Left lung (tissue), 4 donors: ENCODE measurements at regions not wholly inside any gene's neighbourhood (a gene's known extent, or its start where the extent isn't known, plus 50 kb on each side); places are given as distances from the start of the nearest gene placed in this dataset.

Experiments used
- ATAC-seq: fragments of 200-7000 bp; cut with Tn5 transposase; one replicate; pipeline ENCODE4 v1.9.1; 2020; ENCODE audit warnings: moderate library complexity
- DNase-seq, 4 donors: peaks; one replicate each; pipeline ENCODE4 v3.0.0-alpha.2; 2013 to 2020
- H3K27ac ChIP-seq, 2 donors: fragments of 200-600 bp; sonication (generic) in 1 of 2; one replicate each; pipeline versions ENCODE4 v1.5.0 to v1.8.0; 2020 to 2021
- H3K27me3 ChIP-seq, 2 donors: fragments of 200-600 bp; sonication (generic) in 1 of 2; one replicate each; pipeline versions ENCODE4 v1.5.0 to v1.8.0; 2020 to 2021
- H3K36me3 ChIP-seq, 2 donors: fragments of 200-600 bp; sonication (generic) in 1 of 2; one replicate each; pipeline versions ENCODE4 v1.5.0 to v1.8.0; 2020 to 2021
- H3K4me1 ChIP-seq, 2 donors: fragments of 200-600 bp; one replicate each; pipeline ENCODE4 v1.8.0; 2021
- H3K4me3 ChIP-seq, 2 donors: fragments of 200-600 bp; sonication (generic) in 1 of 2; one replicate each; pipeline versions ENCODE4 v1.5.0 to v1.8.0; 2020 to 2021; ENCODE audit warnings: mild to moderate bottlenecking in 1 of 2
- H3K9me3 ChIP-seq, 2 donors: fragments of 200-600 bp; sonication (generic) in 1 of 2; one replicate each; pipeline versions ENCODE4 v1.5.0 to v1.8.0; 2020 to 2021
- intact Hi-C, 2 donors: fragments of 100-400 bp; cut with DNase I; formaldehyde crosslinking; loops; one replicate each; pipeline versions ENCODE4 v1.11.2 to v1.14.2; 2022
- TF ChIP-seq, protein P1 (sequence below), 2 donors: fragments of 200-600 bp; sonication (generic) in 1 of 2; IDR thresholded peaks; one replicate each; pipeline versions ENCODE4 v1.5.0 to v1.8.0; 2021; ENCODE audit warnings: antibody characterized with exemption in 2 of 2
- donor health status: DM: no; HTN: yes; CAD: no.
- donor health status: DM: no; HTN: no; CAD: no.

DNA sequence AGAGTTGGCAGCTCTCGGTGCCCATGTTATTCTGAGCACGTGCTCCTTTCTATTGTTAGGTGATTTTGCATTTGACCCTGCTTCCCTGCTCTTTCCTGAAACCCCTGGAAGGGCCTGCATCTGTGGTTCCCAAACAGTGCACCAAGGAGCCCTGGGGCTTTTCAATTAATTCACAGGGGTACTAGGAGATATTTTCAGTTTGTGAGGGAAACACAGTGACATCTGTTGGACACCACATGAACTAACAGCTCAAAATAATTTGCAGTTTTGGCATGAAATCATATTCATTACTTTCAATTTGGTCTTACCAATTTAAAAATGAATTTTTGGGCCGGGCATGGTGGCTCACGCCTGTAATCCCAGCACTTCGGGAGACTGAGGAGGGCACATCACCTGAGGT is 156.6 kb downstream of the GATB start:
- intact Hi-C loops: no loop called here

DNA sequence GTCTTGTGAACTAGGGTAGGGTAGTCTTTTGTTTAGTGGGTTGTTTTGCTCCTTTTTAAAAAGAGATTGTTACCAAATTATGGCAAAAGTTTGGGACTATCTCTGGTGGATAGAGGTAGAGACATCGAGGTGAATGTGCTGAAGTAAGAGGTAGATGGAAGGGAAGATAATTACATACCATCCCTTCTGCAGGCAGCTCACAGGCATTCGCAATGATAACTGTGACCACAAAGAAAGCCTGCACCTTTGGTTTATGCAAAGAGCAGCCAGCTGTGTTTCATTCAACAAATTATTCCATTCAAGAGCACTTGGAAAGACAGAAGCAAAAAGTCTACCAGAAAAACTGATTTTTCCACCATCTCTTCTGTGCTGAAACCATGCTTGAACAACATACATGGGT is 155.6 kb downstream of the GATB start:
- Histone ChIP-seq H3K27ac (no peak overlapping the region), H3K9me3 (no peaks in the 10 kb centered on the region), H3K27me3 (no peaks in the 10 kb centered on the region), H3K4me3 (no peak overlapping the region), H3K36me3 (no peaks in the 10 kb centered on the region), H3K4me1 (no peaks in the 10 kb centered on the region)
- no peak for DNase-seq
- ATAC-seq: no peak
- intact Hi-C loops: no loop called here
- TF ChIP-seq, protein P1, sequence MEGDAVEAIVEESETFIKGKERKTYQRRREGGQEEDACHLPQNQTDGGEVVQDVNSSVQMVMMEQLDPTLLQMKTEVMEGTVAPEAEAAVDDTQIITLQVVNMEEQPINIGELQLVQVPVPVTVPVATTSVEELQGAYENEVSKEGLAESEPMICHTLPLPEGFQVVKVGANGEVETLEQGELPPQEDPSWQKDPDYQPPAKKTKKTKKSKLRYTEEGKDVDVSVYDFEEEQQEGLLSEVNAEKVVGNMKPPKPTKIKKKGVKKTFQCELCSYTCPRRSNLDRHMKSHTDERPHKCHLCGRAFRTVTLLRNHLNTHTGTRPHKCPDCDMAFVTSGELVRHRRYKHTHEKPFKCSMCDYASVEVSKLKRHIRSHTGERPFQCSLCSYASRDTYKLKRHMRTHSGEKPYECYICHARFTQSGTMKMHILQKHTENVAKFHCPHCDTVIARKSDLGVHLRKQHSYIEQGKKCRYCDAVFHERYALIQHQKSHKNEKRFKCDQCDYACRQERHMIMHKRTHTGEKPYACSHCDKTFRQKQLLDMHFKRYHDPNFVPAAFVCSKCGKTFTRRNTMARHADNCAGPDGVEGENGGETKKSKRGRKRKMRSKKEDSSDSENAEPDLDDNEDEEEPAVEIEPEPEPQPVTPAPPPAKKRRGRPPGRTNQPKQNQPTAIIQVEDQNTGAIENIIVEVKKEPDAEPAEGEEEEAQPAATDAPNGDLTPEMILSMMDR (IDR thresholded peaks at IDR 0.05): no peak

More for the DNA sequence above, 156.6 kb downstream of the GATB start:
- no peaks in the 10 kb centered on the region for H3K9me3 ChIP-seq
- TF ChIP-seq, protein P1 (IDR thresholded peaks at IDR 0.05): peak in 1 of 2 donors; percentile 24
- no peak overlapping the region for H3K27ac ChIP-seq
- no peaks in the 10 kb centered on the region for H3K4me1 ChIP-seq
- no peaks in the 10 kb centered on the region for H3K27me3 ChIP-seq
- peak in 1 of 4 donors; percentile 19 for DNase-seq
- H3K4me3 ChIP-seq: no peak overlapping the region
- no peaks in the 10 kb centered on the region for H3K36me3 ChIP-seq
- ATAC-seq: peak; percentile 33

DNA sequence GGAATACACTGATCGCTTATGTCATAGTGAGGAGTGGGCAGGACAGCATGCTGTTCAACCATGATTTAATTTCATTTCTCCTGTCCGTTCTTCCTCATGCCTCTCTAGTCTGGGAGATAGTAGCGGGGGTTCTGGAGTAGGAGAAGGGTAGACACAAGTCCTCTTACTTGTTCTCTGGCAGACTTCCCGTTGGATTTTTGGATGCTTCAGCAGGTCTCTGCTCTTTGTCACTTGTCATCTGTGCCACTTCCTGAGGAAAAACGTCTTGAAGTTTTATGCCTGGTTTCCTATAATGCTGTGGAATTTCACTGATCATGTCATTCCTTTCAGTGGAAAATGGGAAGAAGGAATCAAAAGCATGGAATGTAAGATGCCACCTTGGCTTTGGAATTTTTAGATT is 154.7 kb downstream of the GATB start:
- intact Hi-C loops: no loop called here
- Histone ChIP-seq H3K4me1 (no peaks in the 10 kb centered on the region), H3K4me3 (no peak overlapping the region), H3K36me3 (no peaks in the 10 kb centered on the region), H3K27ac (no peak overlapping the region), H3K27me3 (no peaks in the 10 kb centered on the region), H3K9me3 (no peaks in the 10 kb centered on the region)
- DNase-seq (no peak), ATAC-seq (no peak)
- TF ChIP-seq, protein P1 (IDR thresholded peaks at IDR 0.05): no peak

DNA sequence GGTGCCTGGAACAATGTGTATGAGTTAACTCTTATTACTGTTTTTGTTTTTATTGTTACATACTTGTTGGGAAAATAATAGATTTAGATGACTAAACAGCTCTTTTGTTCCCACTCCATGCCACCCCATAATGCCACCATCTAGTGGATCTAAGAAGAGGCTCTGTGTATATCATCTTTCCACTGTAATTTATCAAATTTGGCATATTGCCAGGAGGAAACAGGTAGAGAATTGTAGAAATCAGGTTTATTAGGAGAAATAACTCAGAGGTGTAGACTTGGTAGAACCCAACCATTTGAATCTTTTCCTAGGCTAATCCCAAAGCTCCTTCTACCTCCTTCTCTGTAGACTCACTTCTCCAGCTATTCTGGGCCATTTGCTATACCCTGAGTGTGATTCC is 150.6 kb downstream of the GATB start:
- intact Hi-C loops: no loop called here
- no peak overlapping the region for H3K4me3 ChIP-seq

DNA sequence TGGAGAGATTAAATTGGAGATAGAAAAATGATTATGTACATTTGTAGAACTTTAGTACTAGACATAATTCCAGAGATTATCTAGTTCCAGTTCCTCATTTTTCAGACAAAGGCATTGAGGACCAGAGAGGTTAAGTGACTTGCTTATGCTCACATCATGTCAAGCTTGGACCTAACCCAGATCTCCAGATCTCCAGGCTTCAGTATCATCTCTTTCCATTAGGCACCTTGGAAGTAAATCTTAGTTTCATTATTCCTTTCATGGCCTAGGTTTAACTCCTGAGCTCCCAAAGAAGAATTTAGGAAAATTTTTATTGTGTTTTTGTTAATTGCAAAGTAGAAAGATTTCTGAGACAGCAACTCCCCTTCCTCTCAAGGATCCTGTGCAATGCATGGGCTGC is 148.8 kb downstream of the GATB start:
- Histone ChIP-seq H3K4me3 (no peak overlapping the region), H3K36me3 (no peaks in the 10 kb centered on the region), H3K27ac (no peak overlapping the region), H3K9me3 (no peaks in the 10 kb centered on the region), H3K27me3 (no peaks in the 10 kb centered on the region), H3K4me1 (no peaks in the 10 kb centered on the region)
- ATAC-seq: no peak
- intact Hi-C loops: no loop called here
- DNase-seq: no peak
- TF ChIP-seq, protein P1 (IDR thresholded peaks at IDR 0.05): no peak

More for the DNA sequence above, 150.6 kb downstream of the GATB start:
- Histone ChIP-seq H3K4me1 (no peaks in the 10 kb centered on the region), H3K36me3 (no peaks in the 10 kb centered on the region), H3K27ac (no peak overlapping the region), H3K9me3 (no peaks in the 10 kb centered on the region), H3K27me3 (no peaks in the 10 kb centered on the region)
- ATAC-seq (no peak), DNase-seq (no peak)
- TF ChIP-seq, protein P1 (IDR thresholded peaks at IDR 0.05): no peak
